ENCODE measurements at regions not wholly inside any gene's neighbourhood (a gene's known extent, or its start where the extent isn't known, plus 50 kb on each side); places are given as distances from the start of the nearest gene placed in this dataset.

DNA sequence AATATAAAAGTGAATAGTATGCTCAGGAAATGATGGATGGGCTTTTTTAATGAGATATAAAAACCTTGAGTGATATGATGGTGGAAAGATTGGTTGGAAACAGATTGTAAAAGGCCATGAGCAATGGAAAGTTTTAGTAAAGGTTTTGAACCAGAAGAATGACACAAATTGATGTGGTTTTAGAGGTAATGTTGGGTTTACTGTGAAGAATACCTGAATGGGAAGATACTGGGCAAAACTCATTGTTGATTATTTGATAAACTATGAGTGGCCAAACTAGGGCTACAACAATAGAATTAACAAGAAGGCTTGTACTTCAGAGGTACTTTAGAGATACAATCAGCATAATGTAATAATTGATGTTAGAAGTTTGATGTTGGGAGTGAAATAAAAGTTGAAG lies 108.5 kb downstream of the PTGS2 start:
- no peak for TF ChIP-seq POLR2A (IDR thresholded peaks at IDR 0.05; ENCODE audit: low read length)
- TF ChIP-seq GATA1 (IDR thresholded peaks at IDR 0.05; ENCODE audit: low read depth, low read length) = no peak
